ENCODE measurements at regions not wholly inside any gene's neighbourhood (a gene's known extent, or its start where the extent isn't known, plus 50 kb on each side); places are given as distances from the start of the nearest gene placed in this dataset.

- Histone ChIP-seq H3K4me1 (ENCODE audit: insufficient read depth) (peaks cover 5% of the 10 kb centered on the region; the same call in 1 of the 2 replicates), H3K27me3 (ENCODE audit: insufficient read depth) (no peaks in the 10 kb centered on the region), H3K4me3 (no peak overlapping the region), H2AFZ (no peak overlapping the region), H3K79me2 (replicated peaks; ENCODE audit: insufficient read depth) (no peaks in the 10 kb centered on the region), H3K27ac (ENCODE audit: low read depth) (no peak overlapping the region), H3F3A (replicated peaks; ENCODE audit: low read depth) (no peaks in the 10 kb centered on the region), H3K9me2 (ENCODE audit: insufficient read depth) (no peaks in the 10 kb centered on the region; the same call in 1 of the 2 replicates), H4K20me1 (replicated peaks; ENCODE audit: insufficient read depth) (no peaks in the 10 kb centered on the region), H3K36me3 (ENCODE audit: insufficient read depth) (no peaks in the 10 kb centered on the region), H3K4me2 (no peak overlapping the region)
- Mint-ChIP-seq H3K27me3 (ENCODE audit: insufficient read depth, low read depth, poor library complexity) (no peaks in the 10 kb centered on the region), H3K4me1 (peaks cover 11% of the 10 kb centered on the region), H3K36me3 (ENCODE audit: low read depth) (no peaks in the 10 kb centered on the region), H3K27ac (no peak overlapping the region; the same call in 1 of the 2 replicates), H3K9me3 (no peaks in the 10 kb centered on the region), H3K4me3 (no peak overlapping the region)
- TF ChIP-seq, protein P1, sequence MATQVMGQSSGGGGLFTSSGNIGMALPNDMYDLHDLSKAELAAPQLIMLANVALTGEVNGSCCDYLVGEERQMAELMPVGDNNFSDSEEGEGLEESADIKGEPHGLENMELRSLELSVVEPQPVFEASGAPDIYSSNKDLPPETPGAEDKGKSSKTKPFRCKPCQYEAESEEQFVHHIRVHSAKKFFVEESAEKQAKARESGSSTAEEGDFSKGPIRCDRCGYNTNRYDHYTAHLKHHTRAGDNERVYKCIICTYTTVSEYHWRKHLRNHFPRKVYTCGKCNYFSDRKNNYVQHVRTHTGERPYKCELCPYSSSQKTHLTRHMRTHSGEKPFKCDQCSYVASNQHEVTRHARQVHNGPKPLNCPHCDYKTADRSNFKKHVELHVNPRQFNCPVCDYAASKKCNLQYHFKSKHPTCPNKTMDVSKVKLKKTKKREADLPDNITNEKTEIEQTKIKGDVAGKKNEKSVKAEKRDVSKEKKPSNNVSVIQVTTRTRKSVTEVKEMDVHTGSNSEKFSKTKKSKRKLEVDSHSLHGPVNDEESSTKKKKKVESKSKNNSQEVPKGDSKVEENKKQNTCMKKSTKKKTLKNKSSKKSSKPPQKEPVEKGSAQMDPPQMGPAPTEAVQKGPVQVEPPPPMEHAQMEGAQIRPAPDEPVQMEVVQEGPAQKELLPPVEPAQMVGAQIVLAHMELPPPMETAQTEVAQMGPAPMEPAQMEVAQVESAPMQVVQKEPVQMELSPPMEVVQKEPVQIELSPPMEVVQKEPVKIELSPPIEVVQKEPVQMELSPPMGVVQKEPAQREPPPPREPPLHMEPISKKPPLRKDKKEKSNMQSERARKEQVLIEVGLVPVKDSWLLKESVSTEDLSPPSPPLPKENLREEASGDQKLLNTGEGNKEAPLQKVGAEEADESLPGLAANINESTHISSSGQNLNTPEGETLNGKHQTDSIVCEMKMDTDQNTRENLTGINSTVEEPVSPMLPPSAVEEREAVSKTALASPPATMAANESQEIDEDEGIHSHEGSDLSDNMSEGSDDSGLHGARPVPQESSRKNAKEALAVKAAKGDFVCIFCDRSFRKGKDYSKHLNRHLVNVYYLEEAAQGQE (IDR thresholded peaks at IDR 0.05; ENCODE audit: unreplicated experiment): no peak
- TF ChIP-seq CREB1 (CRISPR knock-in tag; IDR thresholded peaks at IDR 0.05; ENCODE audit: low read depth) (no peak), POLR2AphosphoS5 (IDR thresholded peaks at IDR 0.05; ENCODE audit: low read depth) (no peak), JUNB (IDR thresholded peaks at IDR 0.05; ENCODE audit: unreplicated experiment) (no peak), CTCF (conservative IDR thresholded peaks at IDR 0.05; ENCODE audit: low read depth in 2 of 2) (no peak), ZNF331 (CRISPR knock-in tag; IDR thresholded peaks at IDR 0.05; ENCODE audit: low read depth) (no peak), STAT1 (IDR thresholded peaks at IDR 0.05; ENCODE audit: unreplicated experiment) (no peak), ZNF462 (CRISPR knock-in tag; IDR thresholded peaks at IDR 0.05) (no peak), NANOG (IDR thresholded peaks at IDR 0.05; ENCODE audit: borderline replicate concordance) (no peak), ZNF114 (CRISPR knock-in tag; IDR thresholded peaks at IDR 0.05) (no peak), EZH2phosphoT487 (IDR thresholded peaks at IDR 0.05; ENCODE audit: unreplicated experiment) (no peak)
- TF ChIP-seq, protein P2, sequence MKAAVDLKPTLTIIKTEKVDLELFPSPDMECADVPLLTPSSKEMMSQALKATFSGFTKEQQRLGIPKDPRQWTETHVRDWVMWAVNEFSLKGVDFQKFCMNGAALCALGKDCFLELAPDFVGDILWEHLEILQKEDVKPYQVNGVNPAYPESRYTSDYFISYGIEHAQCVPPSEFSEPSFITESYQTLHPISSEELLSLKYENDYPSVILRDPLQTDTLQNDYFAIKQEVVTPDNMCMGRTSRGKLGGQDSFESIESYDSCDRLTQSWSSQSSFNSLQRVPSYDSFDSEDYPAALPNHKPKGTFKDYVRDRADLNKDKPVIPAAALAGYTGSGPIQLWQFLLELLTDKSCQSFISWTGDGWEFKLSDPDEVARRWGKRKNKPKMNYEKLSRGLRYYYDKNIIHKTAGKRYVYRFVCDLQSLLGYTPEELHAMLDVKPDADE (IDR thresholded peaks at IDR 0.05): no peak
- ATAC-seq (no peak), DNase-seq (ENCODE audit: low spot score) (no peak)
Observed at GRCh38 chr21:23307065-23307464, 2300.2 kb downstream of the MRPL39 start.

All from GM23338 (cell line).